Colonic mucosa (tissue), 4 donors: ENCODE measurements at regions not wholly inside any gene's neighbourhood (a gene's known extent, or its start where the extent isn't known, plus 50 kb on each side); places are given as distances from the start of the nearest gene placed in this dataset.

ENCODE experiments used
- DNase-seq: peaks from one replicate; pipeline ENCODE4 v3.0.0-alpha.2; 2020
- H3K27ac ChIP-seq: fragments of 200-600 bp; one replicate; pipeline ENCODE4 v1.8.0; 2021
- H3K27me3 ChIP-seq: fragments of 200-600 bp; one replicate; pipeline ENCODE4 v1.8.0; 2021
- H3K36me3 ChIP-seq: fragments of 200-600 bp; one replicate; pipeline ENCODE4 v1.8.0; 2021
- H3K4me1 ChIP-seq: fragments of 200-600 bp; one replicate; pipeline ENCODE4 v1.8.0; 2021; ENCODE audit warnings: mild to moderate bottlenecking
- H3K4me3 ChIP-seq: fragments of 200-600 bp; one replicate; pipeline ENCODE4 v1.8.0; 2021
- H3K9ac ChIP-seq, 2 donors: one replicate each; pipeline ENCODE4 v1.7.0; 2013; ENCODE audit warnings: control low read depth in 2 of 2, low read depth in 2 of 2, low read length in 2 of 2
- H3K9me3 ChIP-seq: fragments of 200-600 bp; one replicate; pipeline ENCODE4 v1.8.0; 2021
- intact Hi-C: fragments of 100-400 bp; cut with DNase I; formaldehyde crosslinking; loops from one replicate; pipeline ENCODE4 v1.14.1; 2022
- TF ChIP-seq, protein P1 (sequence below): fragments of 200-600 bp; IDR thresholded peaks from one replicate; pipeline ENCODE4 v1.8.0; 2022; ENCODE audit warnings: antibody characterized with exemption, mild to moderate bottlenecking
- donor health status: healthy.
- donor health status: DM: no; HTN: no; CAD: no.
- donor health status: DM: no; HTN: no; CAD: no.

DNA sequence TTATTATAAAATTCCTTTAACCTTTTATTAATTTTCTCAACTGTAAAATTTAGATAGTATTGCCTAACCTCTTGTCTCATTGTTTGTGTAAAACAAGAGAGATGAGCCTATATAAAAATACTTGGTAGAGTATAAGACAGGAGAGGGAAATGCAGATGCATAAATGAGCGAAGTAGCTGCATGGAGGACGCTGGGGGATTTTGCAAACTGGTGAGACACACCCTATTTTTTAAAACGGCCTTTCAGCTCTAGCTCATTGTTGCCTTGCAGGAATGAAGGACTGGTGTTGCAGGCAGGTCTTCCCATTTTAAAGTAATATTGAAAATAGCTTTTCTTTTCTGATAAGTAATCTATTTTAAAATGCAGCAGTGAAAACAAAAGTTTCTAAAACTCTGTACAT, 435.3 kb upstream of the HNRNPA3 start:
- no peak overlapping the region for H3K4me3 ChIP-seq
- TF ChIP-seq, protein P1, sequence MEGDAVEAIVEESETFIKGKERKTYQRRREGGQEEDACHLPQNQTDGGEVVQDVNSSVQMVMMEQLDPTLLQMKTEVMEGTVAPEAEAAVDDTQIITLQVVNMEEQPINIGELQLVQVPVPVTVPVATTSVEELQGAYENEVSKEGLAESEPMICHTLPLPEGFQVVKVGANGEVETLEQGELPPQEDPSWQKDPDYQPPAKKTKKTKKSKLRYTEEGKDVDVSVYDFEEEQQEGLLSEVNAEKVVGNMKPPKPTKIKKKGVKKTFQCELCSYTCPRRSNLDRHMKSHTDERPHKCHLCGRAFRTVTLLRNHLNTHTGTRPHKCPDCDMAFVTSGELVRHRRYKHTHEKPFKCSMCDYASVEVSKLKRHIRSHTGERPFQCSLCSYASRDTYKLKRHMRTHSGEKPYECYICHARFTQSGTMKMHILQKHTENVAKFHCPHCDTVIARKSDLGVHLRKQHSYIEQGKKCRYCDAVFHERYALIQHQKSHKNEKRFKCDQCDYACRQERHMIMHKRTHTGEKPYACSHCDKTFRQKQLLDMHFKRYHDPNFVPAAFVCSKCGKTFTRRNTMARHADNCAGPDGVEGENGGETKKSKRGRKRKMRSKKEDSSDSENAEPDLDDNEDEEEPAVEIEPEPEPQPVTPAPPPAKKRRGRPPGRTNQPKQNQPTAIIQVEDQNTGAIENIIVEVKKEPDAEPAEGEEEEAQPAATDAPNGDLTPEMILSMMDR: no peak
- no peak overlapping the region for H3K27ac ChIP-seq
- intact Hi-C loops: no loop called here
- no peaks in the 10 kb centered on the region for H3K4me1 ChIP-seq
- no peaks in the 10 kb centered on the region for H3K9me3 ChIP-seq
- no peaks in the 10 kb centered on the region for H3K36me3 ChIP-seq
- DNase-seq: no peak
- H3K27me3 ChIP-seq: no peaks in the 10 kb centered on the region
- no peak overlapping the region for H3K9ac ChIP-seq

DNA sequence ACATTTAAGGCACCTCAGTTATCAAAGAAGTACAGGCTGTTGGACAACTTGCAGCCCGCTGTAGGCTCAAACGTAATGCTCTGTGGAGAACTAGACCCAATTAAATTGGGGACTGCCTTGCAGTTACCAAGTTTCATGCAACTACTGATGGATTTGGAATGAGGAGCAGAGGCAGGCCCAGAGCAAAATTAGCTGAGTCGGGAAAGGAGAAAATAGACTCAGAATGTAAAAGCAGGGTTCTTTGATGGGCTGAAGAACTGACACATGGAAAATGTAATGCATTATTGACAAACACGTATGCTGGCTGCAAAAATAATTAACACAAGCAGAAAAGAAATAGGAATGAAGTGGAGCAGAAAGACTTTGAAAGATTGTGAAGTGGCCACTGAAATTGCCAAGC, 432.7 kb upstream of the HNRNPA3 start:
- H3K9me3 ChIP-seq: no peaks in the 10 kb centered on the region
- no peaks in the 10 kb centered on the region for H3K27me3 ChIP-seq
- TF ChIP-seq, protein P1: no peak
- no peak overlapping the region for H3K9ac ChIP-seq
- no peaks in the 10 kb centered on the region for H3K4me1 ChIP-seq
- no peaks in the 10 kb centered on the region for H3K36me3 ChIP-seq
- DNase-seq: no peak
- H3K4me3 ChIP-seq: no peak overlapping the region
- no peak overlapping the region for H3K27ac ChIP-seq
- intact Hi-C loops: no loop called here

DNA sequence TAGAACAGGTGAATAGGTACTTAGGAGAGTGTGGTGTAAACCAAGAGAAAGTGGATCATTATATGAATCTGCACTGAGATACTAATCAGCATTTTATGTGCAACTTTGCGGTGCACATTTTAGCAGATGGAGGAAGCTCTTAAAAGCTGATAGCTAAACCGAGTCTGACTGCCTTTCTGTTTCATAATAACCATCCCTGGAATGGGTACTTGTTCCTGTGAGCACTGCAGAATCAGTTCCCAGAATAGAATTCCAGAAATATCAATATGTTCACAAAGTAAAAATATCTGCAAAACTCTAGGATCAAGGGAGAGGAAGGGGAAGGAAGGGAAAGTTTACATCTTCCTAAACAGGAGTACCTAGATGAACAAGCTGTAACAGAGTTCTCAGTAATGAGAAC, 432.2 kb upstream of the HNRNPA3 start:
- Histone ChIP-seq H3K9ac (no peak overlapping the region), H3K27me3 (no peaks in the 10 kb centered on the region), H3K4me3 (no peak overlapping the region), H3K36me3 (no peaks in the 10 kb centered on the region), H3K27ac (no peak overlapping the region), H3K4me1 (no peaks in the 10 kb centered on the region), H3K9me3 (no peaks in the 10 kb centered on the region)
- TF ChIP-seq, protein P1: no peak
- DNase-seq: no peak
- intact Hi-C loops: no loop called here

DNA sequence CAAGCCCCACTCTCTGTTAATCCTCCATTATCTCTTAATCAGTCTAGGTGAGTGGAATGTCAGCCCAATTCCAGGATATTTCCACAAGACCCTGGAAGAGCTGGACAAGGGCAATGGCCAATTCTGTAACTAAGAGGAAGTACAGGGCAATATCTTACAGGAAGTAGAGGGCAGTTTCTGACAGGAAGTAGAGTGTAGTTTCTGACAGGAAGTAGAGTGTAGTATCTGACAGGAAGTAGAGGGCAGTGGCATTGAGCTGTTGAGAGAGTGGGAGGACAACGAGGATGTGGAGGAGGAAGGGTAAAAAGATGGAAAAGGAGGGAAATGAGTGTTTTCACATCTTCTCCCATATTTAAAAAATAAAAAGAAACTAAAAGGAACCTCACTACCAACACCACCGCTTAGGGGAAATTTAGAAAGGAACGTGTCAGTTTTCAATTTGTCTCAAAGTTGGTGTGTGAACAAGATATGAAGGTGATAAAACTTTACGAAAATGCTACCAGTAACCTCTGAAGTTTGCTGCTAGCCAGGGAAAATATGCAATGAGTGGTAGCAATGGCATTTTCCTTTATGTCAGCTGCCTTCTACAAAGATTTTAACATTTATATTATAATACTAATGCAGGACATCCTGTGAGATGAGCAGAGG, 430.9 kb upstream of the HNRNPA3 start:
- no peaks in the 10 kb centered on the region for H3K27me3 ChIP-seq
- no peak for DNase-seq

DNA sequence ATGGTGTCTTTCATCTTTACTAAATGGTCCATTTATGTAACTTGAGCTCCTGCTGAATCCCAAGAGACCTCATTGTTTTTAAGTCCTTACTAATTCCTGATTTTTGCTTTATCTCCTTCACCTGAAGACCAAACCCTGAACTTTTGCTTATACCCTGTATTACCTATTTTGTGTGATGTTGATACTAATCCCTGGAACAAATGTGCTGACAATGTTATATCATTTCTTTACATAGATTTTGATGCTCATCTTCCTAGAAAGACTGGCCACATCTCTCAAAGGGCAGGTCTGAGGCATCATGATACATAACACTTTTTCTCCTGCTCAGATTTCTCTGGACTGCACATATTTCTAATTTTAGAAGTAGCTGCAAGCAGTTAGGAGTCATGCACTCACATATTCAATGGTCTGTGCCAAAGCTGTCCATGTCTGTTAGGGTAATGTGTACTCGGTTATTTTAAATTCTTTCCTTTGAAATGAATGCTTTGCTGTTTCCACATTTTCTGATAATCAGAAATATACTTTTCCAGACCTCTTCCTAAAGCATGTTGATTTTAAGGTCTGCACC, 427.9 kb upstream of the HNRNPA3 start:
- TF ChIP-seq, protein P1: no peak
- no peaks in the 10 kb centered on the region for H3K4me1 ChIP-seq
- H3K4me3 ChIP-seq: no peak overlapping the region
- H3K9ac ChIP-seq: no peak overlapping the region
- no peaks in the 10 kb centered on the region for H3K27me3 ChIP-seq
- no peak for DNase-seq
- H3K9me3 ChIP-seq: no peaks in the 10 kb centered on the region
- intact Hi-C loops: no loop called here
- H3K27ac ChIP-seq: no peak overlapping the region
- no peaks in the 10 kb centered on the region for H3K36me3 ChIP-seq

More for the DNA sequence above, 430.9 kb upstream of the HNRNPA3 start:
- Histone ChIP-seq H3K4me1 (no peaks in the 10 kb centered on the region), H3K9me3 (no peaks in the 10 kb centered on the region), H3K9ac (no peak overlapping the region), H3K36me3 (no peaks in the 10 kb centered on the region), H3K4me3 (no peak overlapping the region), H3K27ac (no peak overlapping the region)
- TF ChIP-seq, protein P1: no peak
- intact Hi-C loops: no loop called here
